OCI-LY3 (cell line): ENCODE measurements at regions not wholly inside any gene's neighbourhood (a gene's known extent, or its start where the extent isn't known, plus 50 kb on each side); places are given as distances from the start of the nearest gene placed in this dataset.

Experiments
- H2AFZ ChIP-seq: fragments of 200-600, 300-600 bp; shearing (Covaris generic); 2 replicates; pipeline ENCODE4 v1.6.0; 2014; ENCODE audit warnings: antibody characterized with exemption, low read depth, low read length
- H3K27ac ChIP-seq: fragments of 200-600, 300-600 bp; sonication (generic); 2 replicates; pipeline ENCODE4 v1.5.1; 2014; ENCODE audit warnings: mild to moderate bottlenecking, low read length, moderate library complexity, mixed read lengths
- H3K27me3 ChIP-seq: fragments of 200-600, 300-600 bp; sonication (generic); 2 replicates; pipeline ENCODE4 v1.6.1; 2014; ENCODE audit warnings: low read depth, low read length, mixed read lengths
- H3K36me3 ChIP-seq: fragments of 200-600, 300-600 bp; sonication (generic); replicated peaks from 2 replicates; pipeline ENCODE3; 2014; ENCODE audit warnings: low read depth, low read length, mixed read lengths
- H3K4me1 ChIP-seq: fragments of 300-600, 200-600 bp; sonication (generic); 2 replicates; pipeline ENCODE4 v1.6.1; 2014; ENCODE audit warnings: low read length, mixed read lengths
- H3K4me2 ChIP-seq: fragments of 200-600, 300-600 bp; sonication (generic); 2 replicates; pipeline ENCODE4 v1.6.1; 2014; ENCODE audit warnings: low read length, mixed read lengths
- H3K4me3 ChIP-seq: fragments of 300-600, 200-600 bp; sonication (generic); 2 replicates; pipeline ENCODE4 v1.5.1; 2014; ENCODE audit warnings: antibody characterized with exemption, mild to moderate bottlenecking, low read length, moderate library complexity
- H3K79me2 ChIP-seq: fragments of 300-600, 200-600 bp; shearing (Covaris generic); 2 replicates; pipeline ENCODE4 v1.6.1; 2014; ENCODE audit warnings: mild to moderate bottlenecking, low read length, mixed read lengths
- H3K9ac ChIP-seq: fragments of 300-600, 200-600 bp; shearing (Covaris generic); 2 replicates; pipeline ENCODE4 v1.6.0; 2014; ENCODE audit warnings: mild to moderate bottlenecking, low read length, moderate library complexity
- H3K9me3 ChIP-seq: fragments of 200-600, 300-600 bp; shearing (Covaris generic); 2 replicates; pipeline ENCODE4 v1.6.1; 2014; ENCODE audit warnings: low read length, mixed read lengths; ENCODE audit not compliant: insufficient read depth
- H4K20me1 ChIP-seq: fragments of 200-600, 300-600 bp; sonication (generic); 2 replicates; pipeline ENCODE4 v1.6.1; 2016; ENCODE audit warnings: low read length, mixed read lengths; ENCODE audit not compliant: insufficient read depth
- CTCF ChIP-seq: fragments of 200-600, 300-600 bp; sonication (generic); IDR thresholded peaks from 2 replicates; pipeline ENCODE4 v1.5.1; 2014; ENCODE audit warnings: antibody characterized with exemption, low read length, low read depth
- EZH2phosphoT487 ChIP-seq: fragments of 200-600 bp; shearing (Covaris generic); IDR thresholded peaks from 2 replicates; pipeline ENCODE4 v1.6.1; 2018; ENCODE audit warnings: antibody characterized with exemption, mixed run types, low read depth

GRCh38 chr3:150038830-150039229 is 68.1 kb upstream of the PFN2 start:
- no peak overlapping the region for H2AFZ ChIP-seq

GRCh38 chr3:150036780-150037179 is 66.1 kb upstream of the PFN2 start:
- Histone ChIP-seq H3K79me2 (no peaks in the 10 kb centered on the region), H3K27me3 (peaks cover 12% of the 10 kb centered on the region; the same call in 1 of the 2 replicates), H4K20me1 (no peaks in the 10 kb centered on the region), H3K9me3 (peaks cover 8% of the 10 kb centered on the region), H3K27ac (no peak overlapping the region), H3K36me3 (no peaks in the 10 kb centered on the region), H3K4me3 (no peak overlapping the region), H3K4me1 (no peaks in the 10 kb centered on the region), H3K9ac (no peak overlapping the region), H3K4me2 (peak overlapping the region; percentile 1; the same call in 1 of the 2 replicates), H2AFZ (no peak overlapping the region)
- TF ChIP-seq CTCF (no peak), EZH2phosphoT487 (no peak)

More at GRCh38 chr3:150038830-150039229, 68.1 kb upstream of the PFN2 start:
- no peaks in the 10 kb centered on the region for H3K36me3 ChIP-seq
- no peak overlapping the region for H3K4me2 ChIP-seq
- no peak overlapping the region for H3K9ac ChIP-seq
- no peaks in the 10 kb centered on the region for H3K4me1 ChIP-seq
- peaks cover 19% of the 10 kb centered on the region for H3K9me3 ChIP-seq
- TF ChIP-seq EZH2phosphoT487, result no peak
- TF ChIP-seq CTCF, result no peak
- no peak overlapping the region for H3K27ac ChIP-seq
- H4K20me1 ChIP-seq, result no peaks in the 10 kb centered on the region
- H3K4me3 ChIP-seq, result no peak overlapping the region
- no peaks in the 10 kb centered on the region for H3K79me2 ChIP-seq
- no peaks in the 10 kb centered on the region for H3K27me3 ChIP-seq

- Histone ChIP-seq H4K20me1 (no peaks in the 10 kb centered on the region), H3K9ac (no peak overlapping the region), H3K9me3 (peaks cover under 1% of the 10 kb centered on the region; the same call in 1 of the 2 replicates), H3K79me2 (no peaks in the 10 kb centered on the region), H3K4me1 (no peaks in the 10 kb centered on the region), H3K4me2 (no peak overlapping the region), H3K27me3 (peaks cover 12% of the 10 kb centered on the region; the same call in 1 of the 2 replicates), H3K36me3 (no peaks in the 10 kb centered on the region), H2AFZ (no peak overlapping the region), H3K4me3 (no peak overlapping the region), H3K27ac (no peak overlapping the region)
- TF ChIP-seq EZH2phosphoT487 (no peak), CTCF (no peak)
Measured at GRCh38 chr3:150035910-150036612, 65.4 kb upstream of the PFN2 start.

- H3K79me2 ChIP-seq, result no peaks in the 10 kb centered on the region
- no peaks in the 10 kb centered on the region for H4K20me1 ChIP-seq
- no peak overlapping the region for H2AFZ ChIP-seq
- TF ChIP-seq EZH2phosphoT487 (no peak), CTCF (no peak)
- no peak overlapping the region for H3K4me3 ChIP-seq
- peaks cover 12% of the 10 kb centered on the region; the same call in 1 of the 2 replicates for H3K27me3 ChIP-seq
- H3K9me3 ChIP-seq, result no peaks in the 10 kb centered on the region
- H3K4me2 ChIP-seq, result no peak overlapping the region
- no peaks in the 10 kb centered on the region for H3K36me3 ChIP-seq
- no peak overlapping the region for H3K27ac ChIP-seq
- no peak overlapping the region for H3K9ac ChIP-seq
- no peaks in the 10 kb centered on the region for H3K4me1 ChIP-seq
Measured at GRCh38 chr3:150035301-150035779, 64.6 kb upstream of the PFN2 start.
